ENCODE measurements at regions not wholly inside any gene's neighbourhood (a gene's known extent, or its start where the extent isn't known, plus 50 kb on each side); places are given as distances from the start of the nearest gene placed in this dataset.

GRCh38 chr1:221630236-221630635 is 111.7 kb downstream of the DUSP10 start:
- TF ChIP-seq CTCF (IDR thresholded peaks at IDR 0.05) (no peak), POLR2A (IDR thresholded peaks at IDR 0.05) (no peak)

All from upper lobe of left lung (tissue), 4 donors.